Mammary epithelial cell (primary cell): ENCODE measurements at regions not wholly inside any gene's neighbourhood (a gene's known extent, or its start where the extent isn't known, plus 50 kb on each side); places are given as distances from the start of the nearest gene placed in this dataset.

Experiments used
- EZH2 ChIP-seq: IDR thresholded peaks from 2 replicates; pipeline ENCODE4 v1.6.1; 2012; ENCODE audit warnings: low read length, inconsistent platforms, borderline replicate concordance
- TF ChIP-seq, protein P1 (sequence below), 2 donors: IDR thresholded peaks in 1 of 2; conservative IDR thresholded peaks in 1 of 2; 2 replicates each; pipeline ENCODE4 v1.5.1; 2011 to 2012; ENCODE audit warnings: inconsistent platforms in 2 of 2, low read length in 2 of 2, mild to moderate bottlenecking in 2 of 2, control low read depth in 1 of 2, low read depth in 1 of 2; ENCODE audit not compliant: insufficient read depth in 1 of 2; ENCODE audit errors: extremely low read depth in 1 of 2

DNA sequence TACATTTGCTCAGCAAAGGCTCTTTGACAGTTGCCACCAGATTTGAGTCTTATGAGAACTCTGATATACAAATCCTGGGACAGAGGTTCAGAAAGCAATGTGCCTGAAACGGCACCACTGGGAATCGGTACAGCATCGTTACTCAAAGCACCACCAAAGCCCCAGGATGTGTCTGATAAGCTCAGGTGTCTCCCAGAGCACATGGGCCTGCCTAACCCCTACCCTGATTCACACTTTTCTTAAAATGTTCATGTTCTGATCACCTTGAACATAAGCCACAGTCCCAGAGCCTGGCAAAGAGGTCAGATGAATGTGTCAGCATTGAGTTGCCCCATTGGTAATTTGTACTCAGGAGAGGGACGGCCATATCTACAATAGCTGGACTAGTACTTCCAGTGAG, 545.8 kb upstream of the AUTS2 start:
- TF ChIP-seq, protein P1, sequence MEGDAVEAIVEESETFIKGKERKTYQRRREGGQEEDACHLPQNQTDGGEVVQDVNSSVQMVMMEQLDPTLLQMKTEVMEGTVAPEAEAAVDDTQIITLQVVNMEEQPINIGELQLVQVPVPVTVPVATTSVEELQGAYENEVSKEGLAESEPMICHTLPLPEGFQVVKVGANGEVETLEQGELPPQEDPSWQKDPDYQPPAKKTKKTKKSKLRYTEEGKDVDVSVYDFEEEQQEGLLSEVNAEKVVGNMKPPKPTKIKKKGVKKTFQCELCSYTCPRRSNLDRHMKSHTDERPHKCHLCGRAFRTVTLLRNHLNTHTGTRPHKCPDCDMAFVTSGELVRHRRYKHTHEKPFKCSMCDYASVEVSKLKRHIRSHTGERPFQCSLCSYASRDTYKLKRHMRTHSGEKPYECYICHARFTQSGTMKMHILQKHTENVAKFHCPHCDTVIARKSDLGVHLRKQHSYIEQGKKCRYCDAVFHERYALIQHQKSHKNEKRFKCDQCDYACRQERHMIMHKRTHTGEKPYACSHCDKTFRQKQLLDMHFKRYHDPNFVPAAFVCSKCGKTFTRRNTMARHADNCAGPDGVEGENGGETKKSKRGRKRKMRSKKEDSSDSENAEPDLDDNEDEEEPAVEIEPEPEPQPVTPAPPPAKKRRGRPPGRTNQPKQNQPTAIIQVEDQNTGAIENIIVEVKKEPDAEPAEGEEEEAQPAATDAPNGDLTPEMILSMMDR (conservative IDR thresholded peaks at IDR 0.05 in 1 of 2, IDR thresholded peaks at IDR 0.05 in 1 of 2; ENCODE audit: extremely low read depth in 1 of 2, insufficient read depth in 1 of 2, low read depth in 1 of 2, low read length in 2 of 2): no peak
- TF ChIP-seq EZH2: no peak
